ENCODE measurements at regions not wholly inside any gene's neighbourhood (a gene's known extent, or its start where the extent isn't known, plus 50 kb on each side); places are given as distances from the start of the nearest gene placed in this dataset.
"Not testable (repeated sequence)": the region's sequence is repeated elsewhere in the genome, so short reads cannot be mapped to it uniquely, and the experiment has no call there.

DNA sequence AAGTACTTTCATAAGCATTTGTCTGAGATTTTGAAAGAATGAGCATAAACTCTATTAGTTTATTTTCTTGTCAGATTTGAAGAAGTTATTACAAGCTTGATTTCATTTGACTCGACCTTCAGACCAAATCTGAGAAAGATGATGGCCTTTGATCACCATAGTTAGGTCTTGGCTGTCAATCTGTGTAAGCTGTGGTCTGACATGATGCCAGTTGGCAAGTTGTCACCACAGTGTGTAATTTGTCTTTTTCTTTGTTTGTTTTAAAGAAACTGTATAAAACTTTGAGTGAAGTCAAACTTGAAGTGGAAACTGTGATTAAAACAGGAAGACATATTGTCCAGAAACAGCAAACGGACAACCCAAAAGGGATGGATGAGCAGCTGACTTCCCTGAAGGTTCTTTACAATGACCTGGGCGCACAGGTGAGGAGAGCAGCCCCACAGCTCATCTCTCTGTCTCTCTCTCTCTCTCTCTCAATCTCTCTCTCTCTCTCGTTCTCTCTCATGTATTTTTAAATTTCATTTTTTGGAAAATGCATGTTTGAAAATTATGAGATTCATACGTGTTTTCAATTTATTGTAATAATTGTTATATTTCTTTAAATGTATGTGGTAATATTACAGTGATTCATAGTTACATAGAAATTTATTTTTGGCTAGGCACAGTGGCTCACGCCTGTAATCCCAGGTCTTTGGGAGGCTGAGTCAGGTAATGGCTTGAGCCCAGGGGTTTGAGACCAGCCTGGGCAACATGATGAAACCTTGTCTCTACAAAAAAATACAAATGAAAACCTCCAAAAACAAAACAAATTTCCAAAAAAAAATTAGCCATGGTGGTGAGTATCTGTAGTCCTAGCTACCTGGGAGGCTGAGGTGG is 208.1 kb downstream of the UTRN start:
- peaks cover 18% of the 10 kb centered on the region for H3K36me3 ChIP-seq
- no peak for ATAC-seq (ENCODE audit: insufficient number of reproducible peaks, low FRiP score, low read depth)
- H3K27me3 ChIP-seq (replicated peaks; ENCODE audit: insufficient read depth) = no peaks in the 10 kb centered on the region
- H3K9me3 ChIP-seq = no peaks in the 10 kb centered on the region
- peaks cover 5 to 8% of the 10 kb centered on the region in 2 donors for H3K4me1 ChIP-seq (ENCODE audit: control insufficient read depth in 1 of 2, low read depth in 2 of 2)
- no peak for DNase-seq (ENCODE audit: low spot score)
- peak overlapping the region in 1 of 2 donors; percentile 34 for H3K27ac ChIP-seq
- TF ChIP-seq, protein P1, sequence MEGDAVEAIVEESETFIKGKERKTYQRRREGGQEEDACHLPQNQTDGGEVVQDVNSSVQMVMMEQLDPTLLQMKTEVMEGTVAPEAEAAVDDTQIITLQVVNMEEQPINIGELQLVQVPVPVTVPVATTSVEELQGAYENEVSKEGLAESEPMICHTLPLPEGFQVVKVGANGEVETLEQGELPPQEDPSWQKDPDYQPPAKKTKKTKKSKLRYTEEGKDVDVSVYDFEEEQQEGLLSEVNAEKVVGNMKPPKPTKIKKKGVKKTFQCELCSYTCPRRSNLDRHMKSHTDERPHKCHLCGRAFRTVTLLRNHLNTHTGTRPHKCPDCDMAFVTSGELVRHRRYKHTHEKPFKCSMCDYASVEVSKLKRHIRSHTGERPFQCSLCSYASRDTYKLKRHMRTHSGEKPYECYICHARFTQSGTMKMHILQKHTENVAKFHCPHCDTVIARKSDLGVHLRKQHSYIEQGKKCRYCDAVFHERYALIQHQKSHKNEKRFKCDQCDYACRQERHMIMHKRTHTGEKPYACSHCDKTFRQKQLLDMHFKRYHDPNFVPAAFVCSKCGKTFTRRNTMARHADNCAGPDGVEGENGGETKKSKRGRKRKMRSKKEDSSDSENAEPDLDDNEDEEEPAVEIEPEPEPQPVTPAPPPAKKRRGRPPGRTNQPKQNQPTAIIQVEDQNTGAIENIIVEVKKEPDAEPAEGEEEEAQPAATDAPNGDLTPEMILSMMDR (IDR thresholded peaks at IDR 0.05) = no peak
- no peak overlapping the region for H3K4me3 ChIP-seq

DNA sequence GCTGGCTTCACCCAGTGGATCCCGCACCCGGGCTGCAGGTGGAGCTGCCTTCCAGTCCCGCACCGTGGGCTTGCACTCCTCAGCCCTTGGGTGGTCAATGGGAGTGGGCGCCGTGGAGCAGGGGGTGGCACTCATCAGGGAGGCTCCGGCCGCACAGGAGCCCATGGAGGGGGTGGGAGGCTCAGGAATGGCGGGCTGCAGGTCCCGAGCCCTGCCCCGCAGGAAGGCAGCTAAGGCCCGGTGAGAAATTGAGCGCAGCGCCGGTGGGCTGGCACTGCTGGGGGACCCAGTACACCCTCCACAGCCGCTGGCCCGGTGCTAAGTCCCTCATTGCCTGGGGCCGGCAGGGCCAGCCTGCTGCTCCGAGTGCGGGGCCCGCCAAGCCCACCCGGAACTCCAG is 209.9 kb downstream of the UTRN start:
- not testable (repeated sequence) for DNase-seq (ENCODE audit: low spot score); H3K4me1 ChIP-seq (ENCODE audit: control insufficient read depth in 1 of 2, low read depth in 2 of 2); H3K4me3 ChIP-seq; H3K9me3 ChIP-seq; H3K27ac ChIP-seq; ATAC-seq (ENCODE audit: insufficient number of reproducible peaks, low FRiP score, low read depth); H3K27me3 ChIP-seq (replicated peaks; ENCODE audit: insufficient read depth)
- peaks cover 14% of the 10 kb centered on the region for H3K36me3 ChIP-seq

DNA sequence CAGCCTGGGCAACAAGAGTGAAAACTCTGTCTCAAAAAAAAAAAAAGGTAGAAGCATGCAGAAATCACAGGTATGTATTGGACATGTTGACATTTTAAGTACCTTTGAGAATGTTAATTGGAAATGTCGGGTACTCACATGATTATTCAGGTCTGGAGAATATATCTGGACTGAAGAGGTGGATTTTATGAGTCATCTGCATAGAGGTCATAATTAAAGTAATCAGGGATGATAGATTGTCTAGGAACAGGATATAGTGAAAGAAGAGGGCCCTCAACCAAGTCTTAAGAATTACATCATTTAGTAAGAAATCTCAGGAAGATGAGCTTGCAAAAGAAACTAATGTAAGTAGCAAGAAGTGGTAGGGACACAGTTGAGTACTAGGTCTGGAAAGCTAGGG is 212.5 kb downstream of the UTRN start:
- DNase-seq (ENCODE audit: low spot score) (no peak), ATAC-seq (ENCODE audit: insufficient number of reproducible peaks, low FRiP score, low read depth) (no peak)
- Histone ChIP-seq H3K27ac (no peak overlapping the region), H3K9me3 (no peaks in the 10 kb centered on the region), H3K27me3 (replicated peaks; ENCODE audit: insufficient read depth) (no peaks in the 10 kb centered on the region), H3K4me1 (ENCODE audit: control insufficient read depth in 1 of 2, low read depth in 2 of 2) (peaks cover 4 to 8% of the 10 kb centered on the region in 2 donors), H3K36me3 (peaks cover 7% of the 10 kb centered on the region), H3K4me3 (no peak overlapping the region)
- TF ChIP-seq, protein P1 (IDR thresholded peaks at IDR 0.05) = no peak

DNA sequence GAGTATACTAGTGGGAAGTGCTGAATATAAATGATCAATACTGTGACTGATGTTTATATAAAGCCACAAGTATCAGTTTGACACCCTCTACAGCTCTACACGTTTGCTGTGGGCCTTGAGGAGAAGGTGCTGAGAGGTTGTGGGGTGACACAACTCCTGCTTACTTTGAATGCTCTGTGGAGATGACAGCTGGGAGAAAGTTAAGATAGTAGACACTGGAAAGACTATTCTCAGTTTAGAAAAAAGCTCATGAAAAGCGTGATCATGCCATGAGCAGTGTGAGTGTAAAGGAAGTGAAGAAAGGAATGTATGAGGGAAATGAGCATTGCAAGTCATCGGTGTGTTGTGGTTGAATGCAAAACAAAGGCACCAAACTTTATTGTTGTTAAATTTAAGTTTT is 215.8 kb downstream of the UTRN start:
- DNase-seq (ENCODE audit: low spot score) (no peak), ATAC-seq (ENCODE audit: insufficient number of reproducible peaks, low FRiP score, low read depth) (no peak)
- H3K9me3 ChIP-seq = peaks cover 10% of the 10 kb centered on the region
- H3K27me3 ChIP-seq (replicated peaks; ENCODE audit: insufficient read depth) = no peaks in the 10 kb centered on the region
- H3K4me1 ChIP-seq (ENCODE audit: control insufficient read depth in 1 of 2, low read depth in 2 of 2) = no peaks in the 10 kb centered on the region
- no peak overlapping the region for H3K27ac ChIP-seq
- TF ChIP-seq, protein P1 (IDR thresholded peaks at IDR 0.05) = no peak
- peaks cover 17% of the 10 kb centered on the region for H3K36me3 ChIP-seq
- H3K4me3 ChIP-seq = no peak overlapping the region

DNA sequence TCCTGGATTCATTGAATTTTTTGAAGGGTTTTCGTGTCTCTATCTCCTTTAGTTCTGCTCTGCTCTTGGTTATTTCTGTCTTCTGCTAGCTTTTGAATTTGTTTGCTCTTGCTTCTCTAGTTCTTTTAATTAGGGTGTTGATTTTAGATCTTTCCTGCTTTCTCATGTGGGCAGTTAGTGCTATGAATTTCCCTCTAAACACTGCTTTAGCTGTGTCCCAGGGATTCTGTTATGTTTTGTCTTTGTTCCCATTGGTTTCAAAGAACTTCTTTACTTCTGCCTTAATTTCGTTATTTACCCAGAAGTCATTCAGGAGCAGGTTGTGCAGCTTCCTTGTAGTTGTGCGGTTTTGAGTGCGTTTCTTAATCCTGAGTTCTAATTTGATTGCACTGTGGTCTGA is 220.1 kb downstream of the UTRN start:
- not testable (repeated sequence) for H3K27me3 ChIP-seq (replicated peaks; ENCODE audit: insufficient read depth); ATAC-seq (ENCODE audit: insufficient number of reproducible peaks, low FRiP score, low read depth); H3K9me3 ChIP-seq; DNase-seq (ENCODE audit: low spot score); H3K27ac ChIP-seq; H3K4me1 ChIP-seq (ENCODE audit: control insufficient read depth in 1 of 2, low read depth in 2 of 2); H3K4me3 ChIP-seq
- peaks cover 19% of the 10 kb centered on the region for H3K36me3 ChIP-seq

DNA sequence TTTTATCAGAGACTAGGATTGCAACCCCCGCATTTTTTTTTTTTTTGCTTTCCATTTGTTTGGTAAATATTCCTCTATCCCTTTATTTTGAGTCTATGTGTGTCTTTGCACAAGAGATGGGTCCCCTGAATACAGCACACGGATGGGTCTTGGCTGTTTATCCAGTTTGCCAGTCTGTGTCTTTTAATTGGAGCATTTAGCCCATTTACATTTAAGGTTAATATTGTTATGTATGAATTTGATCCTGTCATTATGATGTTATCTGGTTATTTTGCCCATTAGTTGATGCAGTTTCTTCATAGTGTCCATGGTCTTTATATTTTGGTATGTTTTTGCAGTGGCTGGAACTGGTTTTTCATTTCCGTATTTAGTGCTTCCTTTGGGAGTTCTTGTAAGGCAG is 220.9 kb downstream of the UTRN start:
- H3K27me3 ChIP-seq (replicated peaks; ENCODE audit: insufficient read depth); ATAC-seq (ENCODE audit: insufficient number of reproducible peaks, low FRiP score, low read depth); H3K9me3 ChIP-seq; H3K4me1 ChIP-seq (ENCODE audit: control insufficient read depth in 1 of 2, low read depth in 2 of 2); H3K27ac ChIP-seq; DNase-seq (ENCODE audit: low spot score); H3K4me3 ChIP-seq: not testable (repeated sequence)
- H3K36me3 ChIP-seq = peaks cover 19% of the 10 kb centered on the region

DNA sequence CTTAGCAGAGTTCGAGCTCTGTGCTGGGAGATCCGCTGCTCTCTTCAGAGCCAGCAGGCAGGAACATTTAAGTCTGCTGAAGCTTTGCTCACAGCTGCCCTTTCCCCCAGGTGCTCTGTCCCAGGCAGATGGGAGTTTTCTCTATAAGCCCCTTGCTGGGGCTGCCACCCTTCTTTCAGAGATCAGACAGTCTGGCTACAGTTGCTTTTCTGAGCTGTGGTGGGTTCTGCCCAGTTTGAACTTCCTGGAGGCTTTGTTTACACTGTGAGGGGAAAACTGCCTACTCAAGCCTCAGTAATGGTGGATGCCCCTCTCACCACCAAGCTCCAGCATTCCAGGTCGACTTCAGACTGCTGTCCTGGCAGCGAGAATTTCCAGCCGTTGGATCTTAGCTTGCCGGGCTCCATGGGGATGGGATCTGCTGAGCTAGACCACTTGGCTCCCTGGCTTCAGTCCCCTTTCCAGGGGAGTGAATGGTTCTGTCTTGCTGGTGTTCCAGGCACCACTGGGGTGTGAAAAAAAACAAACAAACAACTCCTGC is 222.7 kb downstream of the UTRN start:
- DNase-seq (ENCODE audit: low spot score); H3K27ac ChIP-seq; ATAC-seq (ENCODE audit: insufficient number of reproducible peaks, low FRiP score, low read depth); H3K27me3 ChIP-seq (replicated peaks; ENCODE audit: insufficient read depth); H3K4me1 ChIP-seq (ENCODE audit: control insufficient read depth in 1 of 2, low read depth in 2 of 2); H3K9me3 ChIP-seq; H3K4me3 ChIP-seq: not testable (repeated sequence)
- peaks cover 19% of the 10 kb centered on the region for H3K36me3 ChIP-seq
